ENCODE measurements at regions not wholly inside any gene's neighbourhood (a gene's known extent, or its start where the extent isn't known, plus 50 kb on each side); places are given as distances from the start of the nearest gene placed in this dataset.
"Not testable (repeated sequence)": the region's sequence is repeated elsewhere in the genome, so short reads cannot be mapped to it uniquely, and the experiment has no call there.

- not testable (repeated sequence) for H3K4me3 ChIP-seq; H3K9ac ChIP-seq (ENCODE audit: insufficient read depth in 1 of 2, low read length in 2 of 2); ATAC-seq (ENCODE audit: insufficient read depth, low FRiP score); H3K4me1 ChIP-seq (ENCODE audit: control insufficient read depth in 5 of 5, insufficient read depth in 5 of 5, low read length in 5 of 5); DNase-seq; H3K9me3 ChIP-seq (ENCODE audit: control insufficient read depth in 4 of 4, insufficient read depth in 3 of 4, low read length in 3 of 4); H3K27me3 ChIP-seq (ENCODE audit: control insufficient read depth in 3 of 3, insufficient read depth in 3 of 3, low read length in 2 of 3); H3K27ac ChIP-seq (ENCODE audit: low read depth in 1 of 2, low read length in 1 of 2); H3K36me3 ChIP-seq (ENCODE audit: control insufficient read depth in 4 of 4, insufficient read depth in 4 of 4, low read length in 4 of 4)
- WGBS, 2 donors = 86 to 87% methylated on average over 6 of the region's 6 CpGs
Measured at GRCh38 chr4:121616449-121616848, 80.3 kb downstream of the ANXA5 start.

- no peak overlapping the region for H3K9ac ChIP-seq (ENCODE audit: insufficient read depth in 1 of 2, low read length in 2 of 2)
- H3K9me3 ChIP-seq (ENCODE audit: control insufficient read depth in 4 of 4, insufficient read depth in 3 of 4, low read length in 3 of 4) = no peaks in the 10 kb centered on the region
- H3K4me3 ChIP-seq = no peak overlapping the region
- TF ChIP-seq CTCF (IDR thresholded peaks at IDR 0.05; ENCODE audit: control extremely low read depth, extremely low read depth) = no peak
- H3K4me1 ChIP-seq (ENCODE audit: control insufficient read depth in 5 of 5, insufficient read depth in 5 of 5, low read length in 5 of 5) = peaks cover 0 to 2% (median 0%) of the 10 kb centered on the region in 5 donors
- ATAC-seq (ENCODE audit: insufficient read depth, low FRiP score) = no peak
- H3K27ac ChIP-seq (ENCODE audit: low read depth in 1 of 2, low read length in 1 of 2) = no peak overlapping the region
- no peak for DNase-seq
- H3K27me3 ChIP-seq (ENCODE audit: control insufficient read depth in 3 of 3, insufficient read depth in 3 of 3, low read length in 2 of 3) = no peaks in the 10 kb centered on the region
- no peaks in the 10 kb centered on the region for H3K36me3 ChIP-seq (ENCODE audit: control insufficient read depth in 4 of 4, insufficient read depth in 4 of 4, low read length in 4 of 4)
Measured at GRCh38 chr4:121614101-121614500, 82.7 kb downstream of the ANXA5 start.

DNA sequence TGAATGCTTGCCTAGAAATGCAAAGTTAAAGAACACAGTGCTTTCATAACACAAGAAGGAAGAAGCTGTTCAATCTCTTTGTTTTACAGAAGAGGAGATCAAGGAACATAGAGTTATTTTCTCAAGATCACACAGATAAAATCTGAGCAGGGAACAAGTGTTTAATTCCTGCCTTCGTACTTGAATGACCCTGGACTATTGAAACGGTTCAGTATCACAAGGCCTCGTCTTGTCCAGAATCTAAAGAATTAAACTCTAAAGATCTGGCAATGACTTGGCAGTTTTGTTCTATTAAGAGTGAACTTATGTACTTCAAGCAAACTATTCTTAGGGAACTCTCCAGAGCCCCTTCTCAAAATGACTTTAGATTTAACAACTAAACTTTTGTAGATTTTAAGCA, 97.7 kb downstream of the ANXA5 start:
- no peaks in the 10 kb centered on the region for H3K9me3 ChIP-seq (ENCODE audit: control insufficient read depth in 4 of 4, insufficient read depth in 3 of 4, low read length in 3 of 4)
- H3K36me3 ChIP-seq (ENCODE audit: control insufficient read depth in 4 of 4, insufficient read depth in 4 of 4, low read length in 4 of 4) = no peaks in the 10 kb centered on the region
- H3K27ac ChIP-seq (ENCODE audit: low read depth in 1 of 2, low read length in 1 of 2) = no peak overlapping the region
- H3K9ac ChIP-seq (ENCODE audit: insufficient read depth in 1 of 2, low read length in 2 of 2) = no peak overlapping the region
- DNase-seq (no peak), ATAC-seq (ENCODE audit: insufficient read depth, low FRiP score) (no peak)
- TF ChIP-seq CTCF (IDR thresholded peaks at IDR 0.05; ENCODE audit: control extremely low read depth, extremely low read depth) = no peak
- WGBS, 2 donors = 9 to 36% methylated on average over 3 of the region's 3 CpGs
- no peaks in the 10 kb centered on the region for H3K27me3 ChIP-seq (ENCODE audit: control insufficient read depth in 3 of 3, insufficient read depth in 3 of 3, low read length in 2 of 3)
- no peak overlapping the region for H3K4me3 ChIP-seq
- H3K4me1 ChIP-seq (ENCODE audit: control insufficient read depth in 5 of 5, insufficient read depth in 5 of 5, low read length in 5 of 5) = peaks cover 0 to 2% (median 0%) of the 10 kb centered on the region in 5 donors

- ATAC-seq (ENCODE audit: insufficient read depth, low FRiP score) (no peak), DNase-seq (no peak)
- H3K27me3 ChIP-seq (ENCODE audit: control insufficient read depth in 3 of 3, insufficient read depth in 3 of 3, low read length in 2 of 3) = no peaks in the 10 kb centered on the region
- peaks cover 0 to 2% (median 0%) of the 10 kb centered on the region in 5 donors for H3K4me1 ChIP-seq (ENCODE audit: control insufficient read depth in 5 of 5, insufficient read depth in 5 of 5, low read length in 5 of 5)
- no peaks in the 10 kb centered on the region for H3K36me3 ChIP-seq (ENCODE audit: control insufficient read depth in 4 of 4, insufficient read depth in 4 of 4, low read length in 4 of 4)
- no peak overlapping the region for H3K4me3 ChIP-seq
- no peak overlapping the region for H3K9ac ChIP-seq (ENCODE audit: insufficient read depth in 1 of 2, low read length in 2 of 2)
- no peaks in the 10 kb centered on the region for H3K9me3 ChIP-seq (ENCODE audit: control insufficient read depth in 4 of 4, insufficient read depth in 3 of 4, low read length in 3 of 4)
- 79 to 85% methylated on average over 2 of the region's 2 CpGs for WGBS, 2 donors
- H3K27ac ChIP-seq (ENCODE audit: low read depth in 1 of 2, low read length in 1 of 2) = no peak overlapping the region
- TF ChIP-seq CTCF (IDR thresholded peaks at IDR 0.05; ENCODE audit: control extremely low read depth, extremely low read depth) = no peak
Measured at GRCh38 chr4:121597346-121597934, 99.3 kb downstream of the ANXA5 start.

Measured in lung (tissue), 11 donors.